ENCODE measurements at regions not wholly inside any gene's neighbourhood (a gene's known extent, or its start where the extent isn't known, plus 50 kb on each side); places are given as distances from the start of the nearest gene placed in this dataset.
A peak's percentile ranks its signal among the peaks of the same experiment; 100 is the strongest.
"Not testable (repeated sequence)": the region's sequence is repeated elsewhere in the genome, so short reads cannot be mapped to it uniquely, and the experiment has no call there.

- no peak for DNase-seq (ENCODE audit: low spot score)
- intact Hi-C loops (cut with DNase I), result no loop called here
- no peak for ATAC-seq
Measured at GRCh38 chr10:63940277-63940922, 419.2 kb downstream of the REEP3 start.

GRCh38 chr10:63964406-63964805 is 443.2 kb downstream of the REEP3 start:
- ATAC-seq (no peak), DNase-seq (ENCODE audit: low spot score) (no peak)
- intact Hi-C loops (cut with DNase I), result no loop called here

GRCh38 chr10:63965846-63966245 is 444.6 kb downstream of the REEP3 start:
- ATAC-seq (no peak), DNase-seq (ENCODE audit: low spot score) (no peak)
- intact Hi-C loops (cut with DNase I), result no loop called here

GRCh38 chr10:63972949-63973827 is 452.0 kb downstream of the REEP3 start:
- DNase-seq (ENCODE audit: low spot score) (no peak), ATAC-seq (no peak)
- intact Hi-C loops (cut with DNase I), result no loop called here

GRCh38 chr10:63976538-63976937 is 455.3 kb downstream of the REEP3 start:
- DNase-seq (ENCODE audit: low spot score), result no peak
- peak; percentile 54 for ATAC-seq
- intact Hi-C loops (cut with DNase I), result no loop called here

GRCh38 chr10:63977329-63977923 is 456.2 kb downstream of the REEP3 start:
- DNase-seq (ENCODE audit: low spot score), result no peak
- intact Hi-C loops (cut with DNase I), result no loop called here
- no peak for ATAC-seq

- DNase-seq (ENCODE audit: low spot score); intact Hi-C loops (cut with DNase I); ATAC-seq: not testable (repeated sequence)
Measured at GRCh38 chr10:63980870-63981269, 459.7 kb downstream of the REEP3 start.

- intact Hi-C loops (cut with DNase I); DNase-seq (ENCODE audit: low spot score); ATAC-seq: not testable (repeated sequence)
Measured at GRCh38 chr10:63984061-63984460, 462.9 kb downstream of the REEP3 start.

GRCh38 chr10:63986536-63986935 is 465.3 kb downstream of the REEP3 start:
- ATAC-seq, result no peak
- intact Hi-C loops (cut with DNase I), result no loop called here
- no peak for DNase-seq (ENCODE audit: low spot score)

GRCh38 chr10:63987212-63987611 is 466.0 kb downstream of the REEP3 start:
- intact Hi-C loops (cut with DNase I), result no loop called here
- ATAC-seq (no peak), DNase-seq (ENCODE audit: low spot score) (no peak)

- DNase-seq (ENCODE audit: low spot score) (no peak), ATAC-seq (no peak)
- intact Hi-C loops (cut with DNase I), result no loop called here
Measured at GRCh38 chr10:63994371-63994770, 473.2 kb downstream of the REEP3 start.

- no peak for DNase-seq (ENCODE audit: low spot score)
- no peak for ATAC-seq
- intact Hi-C loops (cut with DNase I), result no loop called here
Measured at GRCh38 chr10:64007157-64007556, 486.0 kb downstream of the REEP3 start.

- DNase-seq (ENCODE audit: low spot score) (no peak), ATAC-seq (no peak)
- intact Hi-C loops (cut with DNase I), result no loop called here
Measured at GRCh38 chr10:64010711-64011110, 489.5 kb downstream of the REEP3 start.

GRCh38 chr10:64011912-64012714 is 490.9 kb downstream of the REEP3 start:
- ATAC-seq, result peak; percentile 38
- intact Hi-C loops (cut with DNase I), result no loop called here
- no peak for DNase-seq (ENCODE audit: low spot score)

- intact Hi-C loops (cut with DNase I), result no loop called here
- DNase-seq (ENCODE audit: low spot score), result no peak
Measured at GRCh38 chr10:64014281-64014680, 493.1 kb downstream of the REEP3 start.

GRCh38 chr10:64023926-64024470 is 502.8 kb downstream of the REEP3 start:
- DNase-seq (ENCODE audit: low spot score) (no peak), ATAC-seq (no peak)
- intact Hi-C loops (cut with DNase I), result no loop called here

More at GRCh38 chr10:64014281-64014680, 493.1 kb downstream of the REEP3 start:
- ATAC-seq, result no peak

GRCh38 chr10:64033711-64034110 is 512.5 kb downstream of the REEP3 start:
- ATAC-seq (no peak), DNase-seq (ENCODE audit: low spot score) (no peak)
- intact Hi-C loops (cut with DNase I), result no loop called here

GRCh38 chr10:64036321-64036930 is 515.2 kb downstream of the REEP3 start:
- intact Hi-C loops (cut with DNase I), result no loop called here
- DNase-seq (ENCODE audit: low spot score), result no peak
- ATAC-seq, result peak; percentile 34

Data from sciatic nerve (tissue), 2 donors.